SK-N-SH (cell line): ENCODE measurements at regions not wholly inside any gene's neighbourhood (a gene's known extent, or its start where the extent isn't known, plus 50 kb on each side); places are given as distances from the start of the nearest gene placed in this dataset.

Experiments
- CTCF ChIP-seq: fragments of 200-600 bp; sonication (generic); IDR thresholded peaks from 2 replicates; pipeline ENCODE4 v1.6.1; 2017; ENCODE audit warnings: antibody characterized with exemption, mild to moderate bottlenecking, moderate library complexity
- FOXM1 ChIP-seq: IDR thresholded peaks from 2 replicates; pipeline ENCODE4 v1.4.0; 2012; ENCODE audit warnings: low read depth, mild to moderate bottlenecking
- GABPA ChIP-seq: IDR thresholded peaks from 2 replicates; pipeline ENCODE4 v1.4.0; 2012; ENCODE audit warnings: low read depth, mild to moderate bottlenecking
- SMC3 ChIP-seq: IDR thresholded peaks from 2 replicates; pipeline ENCODE4 v1.6.1; 2012; ENCODE audit warnings: low read depth, low read length, improper control_type of control experiment

DNA sequence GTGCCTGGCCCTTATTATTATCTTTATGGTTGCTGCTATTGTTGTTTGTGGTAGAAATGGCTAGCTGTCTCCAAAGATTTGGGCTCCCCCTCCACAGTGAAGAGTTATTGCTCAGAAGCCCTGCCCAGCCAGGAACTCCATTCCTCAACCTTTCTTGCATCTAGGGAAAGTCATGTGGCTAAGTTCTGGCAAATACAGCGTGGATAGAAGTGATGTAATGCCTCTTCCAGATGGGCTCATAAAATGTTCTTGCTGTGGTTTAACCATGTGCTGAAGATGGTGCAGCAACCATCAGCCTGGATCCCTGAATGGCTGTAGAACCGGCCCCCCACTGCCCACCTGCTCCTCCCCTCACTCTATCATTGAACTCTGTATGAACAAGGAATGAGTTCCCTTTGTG, 203.5 kb upstream of the E2F8 start:
- TF ChIP-seq CTCF (no peak), FOXM1 (no peak), SMC3 (no peak), GABPA (no peak)
